H1 (cell line): ENCODE measurements at regions not wholly inside any gene's neighbourhood (a gene's known extent, or its start where the extent isn't known, plus 50 kb on each side); places are given as distances from the start of the nearest gene placed in this dataset.

Experiments
- CTCF ChIA-PET: fragments of 300-600 bp; sonication (Branson Sonifier 250); formaldehyde crosslinking; loops from one replicate; lab custom pipeline; 2021; ENCODE audit not compliant: partially characterized antibody; lab: Charles Lee
- POLR2A ChIA-PET: fragments of 300-600 bp; sonication (Branson Sonifier 250); formaldehyde crosslinking; loops from one replicate; lab custom pipeline; 2021; ENCODE audit warnings: inconsistent platforms; ENCODE audit not compliant: partially characterized antibody; lab: Charles Lee
- DNase-seq, 2 experiments: peaks; one replicate each; pipeline versions ENCODE4 v3.0.0 to v3.0.0-alpha.2; 2010 to 2022; ENCODE audit warnings: low spot score in 2 of 2, low read depth in 1 of 2, mixed read lengths in 1 of 2
- FAIRE-seq: peaks from 2 replicates; lab custom pipeline; 2011; peaks lifted over from hg19 to GRCh38; lab: Jason Lieb, UNC
- H2AFZ ChIP-seq: 2 replicates; pipeline ENCODE4 v1.8.1; 2012; ENCODE audit warnings: low read length, inconsistent platforms
- H2AK5ac ChIP-seq: 2 replicates; pipeline ENCODE4 v1.6.1; 2013; ENCODE audit warnings: low read depth, low read length
- H2BK120ac ChIP-seq: replicated peaks from 2 replicates; pipeline ENCODE3; 2013; ENCODE audit warnings: low read depth, low read length, inconsistent platforms
- H2BK12ac ChIP-seq: 2 replicates; pipeline ENCODE4 v1.6.1; 2013; ENCODE audit warnings: low read depth, low read length
- H2BK15ac ChIP-seq: 2 replicates; pipeline ENCODE4 v1.6.1; 2013; ENCODE audit warnings: low read length
- H2BK20ac ChIP-seq: 2 replicates; pipeline ENCODE4 v1.6.1; 2013; ENCODE audit warnings: low read length
- H2BK5ac ChIP-seq: 2 replicates; pipeline ENCODE4 v1.6.1; 2013; ENCODE audit warnings: low read depth, low read length
- H3K14ac ChIP-seq: 2 replicates; pipeline ENCODE4 v1.6.1; 2013; ENCODE audit warnings: inconsistent platforms; ENCODE audit not compliant: insufficient read length
- H3K18ac ChIP-seq: 2 replicates; pipeline ENCODE4 v1.6.1; 2013; ENCODE audit warnings: low read length; ENCODE audit errors: extremely low read depth
- H3K23ac ChIP-seq: 2 replicates; pipeline ENCODE4 v1.6.1; 2013; ENCODE audit warnings: inconsistent platforms; ENCODE audit not compliant: insufficient read length
- H3K23me2 ChIP-seq: 2 replicates; pipeline ENCODE4 v1.6.1; 2013; ENCODE audit warnings: low read depth, low read length
- H3K27ac ChIP-seq: 2 replicates; pipeline ENCODE4 v1.6.1; 2011; ENCODE audit warnings: low read depth, low read length, inconsistent platforms
- H3K27me3 ChIP-seq, 4 experiments: replicated peaks in 1 of 4; 1 replicate in 1 of 4; 2 replicates in 3 of 4; pipeline versions ENCODE4 v1.6.1 to v1.8.1; 2011 to 2013; ENCODE audit warnings: low read length in 3 of 4, mild to moderate bottlenecking in 3 of 4, inconsistent platforms in 2 of 4, mixed read lengths in 2 of 4, moderate library complexity in 1 of 4; ENCODE audit not compliant: control insufficient read depth in 3 of 4, insufficient read depth in 3 of 4; ENCODE audit errors: extremely low read depth in 1 of 4
- H3K36me3 ChIP-seq, 4 experiments: 2 replicates each; pipeline versions ENCODE4 v1.6.1 to v1.8.1; 2011 to 2013; ENCODE audit warnings: mild to moderate bottlenecking in 4 of 4, low read length in 3 of 4, moderate library complexity in 2 of 4, control low read depth in 1 of 4, inconsistent platforms in 1 of 4; ENCODE audit not compliant: insufficient read depth in 4 of 4, control insufficient read depth in 2 of 4
- H3K4ac ChIP-seq: replicated peaks from 2 replicates; pipeline ENCODE3; 2013; ENCODE audit warnings: low read length, low read depth, mixed read lengths, inconsistent platforms; ENCODE audit not compliant: insufficient read length
- H3K4me1 ChIP-seq, 4 experiments: replicated peaks in 1 of 4; 1 replicate in 1 of 4; 2 replicates in 3 of 4; pipeline versions ENCODE4 v1.6.1 to v1.8.1; 2011 to 2013; ENCODE audit warnings: low read length in 3 of 4, inconsistent platforms in 2 of 4, mixed read lengths in 1 of 4; ENCODE audit not compliant: insufficient read depth in 4 of 4, control insufficient read depth in 3 of 4
- H3K4me2 ChIP-seq, 2 experiments: 2 replicates each; pipeline versions ENCODE4 v1.6.1 to v1.8.1; 2011 to 2013; ENCODE audit warnings: low read depth in 2 of 2, low read length in 2 of 2, control low read depth in 1 of 2, inconsistent platforms in 1 of 2, mild to moderate bottlenecking in 1 of 2; ENCODE audit not compliant: insufficient read depth in 1 of 2
- H3K4me3 ChIP-seq, 4 experiments: fragments of 200-600, 300-600 bp in 1 of 4; sonication (generic), shearing (Covaris generic), sonication (Bioruptor Twin) in 1 of 4; 2 replicates each; pipeline versions ENCODE4 v1.5.1 to v1.8.1; 2011 to 2016; ENCODE audit warnings: low read length in 4 of 4, low read depth in 3 of 4, control low read depth in 2 of 4, inconsistent platforms in 2 of 4, mild to moderate bottlenecking in 2 of 4, mixed read lengths in 1 of 4, moderate library complexity in 1 of 4; ENCODE audit not compliant: insufficient read depth in 2 of 4; ENCODE audit errors: extremely low read depth in 1 of 4
- H3K56ac ChIP-seq: replicated peaks from 2 replicates; pipeline ENCODE3; 2013; ENCODE audit warnings: low read depth, mild to moderate bottlenecking, mixed read lengths, low read length, inconsistent platforms; ENCODE audit not compliant: insufficient read length
- H3K79me1 ChIP-seq: 2 replicates; pipeline ENCODE4 v1.6.1; 2013; ENCODE audit warnings: low read depth, low read length, control low read depth
- H3K79me2 ChIP-seq, 2 experiments: 2 replicates each; pipeline versions ENCODE4 v1.6.1 to v1.8.1; 2012 to 2013; ENCODE audit warnings: low read length in 2 of 2, mild to moderate bottlenecking in 2 of 2, inconsistent platforms in 1 of 2; ENCODE audit not compliant: insufficient read depth in 2 of 2, control insufficient read depth in 1 of 2
- H3K9ac ChIP-seq, 4 experiments: replicated peaks in 1 of 4; 1 replicate in 1 of 4; 2 replicates in 3 of 4; pipeline versions ENCODE4 v1.6.1 to v1.8.1; 2011 to 2013; ENCODE audit warnings: low read depth in 3 of 4, low read length in 3 of 4, control low read depth in 2 of 4, mild to moderate bottlenecking in 2 of 4, moderate library complexity in 2 of 4, inconsistent platforms in 1 of 4; ENCODE audit errors: extremely low read depth in 1 of 4
- H3K9me3 ChIP-seq, 2 experiments: 2 replicates each; pipeline versions ENCODE4 v1.6.1 to v1.8.1; 2012 to 2013; ENCODE audit warnings: mild to moderate bottlenecking in 2 of 2, moderate library complexity in 2 of 2, control low read depth in 1 of 2, inconsistent platforms in 1 of 2, low read depth in 1 of 2, low read length in 1 of 2, mixed read lengths in 1 of 2; ENCODE audit not compliant: insufficient read depth in 2 of 2
- H4K20me1 ChIP-seq, 2 experiments: replicated peaks in 1 of 2; 2 replicates each; pipeline versions ENCODE3 to v1.8.1; 2011 to 2013; ENCODE audit warnings: inconsistent platforms in 2 of 2, low read length in 2 of 2, mild to moderate bottlenecking in 1 of 2; ENCODE audit not compliant: insufficient read depth in 2 of 2, control insufficient read depth in 1 of 2
- H4K5ac ChIP-seq: 2 replicates; pipeline ENCODE4 v1.6.1; 2013; ENCODE audit warnings: low read length, low read depth, mixed read lengths, inconsistent platforms; ENCODE audit not compliant: insufficient read length
- H4K8ac ChIP-seq: 2 replicates; pipeline ENCODE4 v1.8.0; 2013; ENCODE audit warnings: mild to moderate bottlenecking, moderate library complexity, low read length, inconsistent platforms; ENCODE audit not compliant: insufficient read depth; ENCODE audit errors: extremely low read depth
- H4K91ac ChIP-seq: replicated peaks from 2 replicates; pipeline ENCODE3; 2013; ENCODE audit warnings: low read length, mixed read lengths, inconsistent platforms; ENCODE audit not compliant: insufficient read length
- CHD1 ChIP-seq: IDR thresholded peaks from 2 replicates; pipeline ENCODE4 v1.6.1; 2012; ENCODE audit warnings: low read depth, low read length, improper control_type of control experiment
- JUN ChIP-seq: IDR thresholded peaks from 2 replicates; pipeline ENCODE4 v1.6.1; 2011; ENCODE audit warnings: low read depth, mild to moderate bottlenecking, improper control_type of control experiment, low read length
- JUND ChIP-seq: IDR thresholded peaks from 2 replicates; pipeline ENCODE4 v1.6.1; 2011; ENCODE audit warnings: mild to moderate bottlenecking, improper control_type of control experiment, low read length
- WGBS, 2 experiments: shearing (Covaris generic) in 1 of 2; methylation state at CpG; one replicate each; pipeline versions ENCODE4 v1.1.6 to v1.1.7; 2013 to 2015; ENCODE audit warnings: low lambda C conversion rate in 2 of 2, mixed read lengths in 2 of 2, inconsistent platforms in 1 of 2, low coverage in 1 of 2, missing lambda C conversion rate in 1 of 2; ENCODE audit not compliant: insufficient replicate concordance in 2 of 2, insufficient coverage in 1 of 2, insufficient read length in 1 of 2; ENCODE audit errors: extremely low coverage in 1 of 2, missing lambda C conversion rate in 1 of 2; 5-methylcytosine and 5-hydroxymethylcytosine counted together

GRCh38 chrX:25076941-25077500, 61.3 kb upstream of the ARX start:
- 92% methylated on average over 9 of the region's 9 CpGs; no CpG with 5 or more reads in 1 of the 2 experiments for WGBS, 2 experiments
- FAIRE-seq: no peak
- no peaks in the 10 kb centered on the region for H4K20me1 ChIP-seq
- H3K79me1 ChIP-seq: no peaks in the 10 kb centered on the region
- no peak overlapping the region for H4K8ac ChIP-seq
- no peak overlapping the region for H3K4me3 ChIP-seq
- H3K9ac ChIP-seq: no peak overlapping the region
- H2BK20ac ChIP-seq: no peak overlapping the region
- no peak overlapping the region for H3K27ac ChIP-seq
- H2BK5ac ChIP-seq: no peak overlapping the region
- no peaks in the 10 kb centered on the region for H3K4me1 ChIP-seq
- no peaks in the 10 kb centered on the region for H3K36me3 ChIP-seq
- H2BK12ac ChIP-seq: no peak overlapping the region
- no peak overlapping the region for H3K18ac ChIP-seq
- no peak overlapping the region for H3K23ac ChIP-seq
- no peaks in the 10 kb centered on the region for H3K9me3 ChIP-seq
- H2BK120ac ChIP-seq: no peak overlapping the region
- no peaks in the 10 kb centered on the region for H3K79me2 ChIP-seq
- no peak overlapping the region for H4K5ac ChIP-seq
- H3K4ac ChIP-seq: no peak overlapping the region
- DNase-seq: no peak
- POLR2A ChIA-PET: no interaction called here
- H2BK15ac ChIP-seq: no peak overlapping the region
- H3K4me2 ChIP-seq: no peak overlapping the region
- H4K91ac ChIP-seq: no peak overlapping the region
- H3K23me2 ChIP-seq: no peaks in the 10 kb centered on the region
- H3K56ac ChIP-seq: no peak overlapping the region
- CTCF ChIA-PET: interaction anchor here (3.8 kb wide), 1 partner anchor 67 kb away, joined by 15 read pairs; no protein-coding TSS in a partner anchor
- no peaks in the 10 kb centered on the region for H3K27me3 ChIP-seq
- H2AK5ac ChIP-seq: no peak overlapping the region
- no peak overlapping the region for H3K14ac ChIP-seq
- no peak overlapping the region for H2AFZ ChIP-seq
- TF ChIP-seq JUND: no peak
- no peak for TF ChIP-seq JUN
- TF ChIP-seq CHD1: no peak
